Mesenchymal stem cell (in vitro differentiated cells and primary cell): ENCODE measurements at regions not wholly inside any gene's neighbourhood (a gene's known extent, or its start where the extent isn't known, plus 50 kb on each side); places are given as distances from the start of the nearest gene placed in this dataset.

ENCODE experiments used
- DNase-seq: peaks from one replicate; pipeline ENCODE4 v3.0.0-alpha.2; 2013
- H2AFZ ChIP-seq: one replicate; pipeline ENCODE4 v1.6.1; 2013; ENCODE audit warnings: low read depth, mild to moderate bottlenecking, control low read depth, inconsistent platforms, low read length, moderate library complexity
- H2AK5ac ChIP-seq: 2 replicates; pipeline ENCODE4 v1.6.1; 2013; ENCODE audit warnings: low read length, moderate library complexity, mild to moderate bottlenecking, inconsistent platforms; ENCODE audit not compliant: severe bottlenecking
- H2BK120ac ChIP-seq: one replicate; pipeline ENCODE4 v1.6.1; 2013; ENCODE audit warnings: low read depth, mild to moderate bottlenecking, inconsistent platforms, low read length, moderate library complexity
- H2BK12ac ChIP-seq, 2 experiments: one replicate each; pipeline ENCODE4 v1.6.1; 2013; ENCODE audit warnings: inconsistent platforms in 2 of 2, low read length in 2 of 2, mild to moderate bottlenecking in 2 of 2, moderate library complexity in 2 of 2, control low read depth in 1 of 2
- H2BK15ac ChIP-seq: one replicate; pipeline ENCODE4 v1.6.1; 2013; ENCODE audit warnings: mild to moderate bottlenecking, low read depth, inconsistent platforms; ENCODE audit not compliant: poor library complexity, severe bottlenecking
- H2BK5ac ChIP-seq: 2 replicates; pipeline ENCODE4 v1.6.1; 2013; ENCODE audit warnings: low read depth, mild to moderate bottlenecking, low read length, control low read depth, inconsistent platforms; ENCODE audit not compliant: poor library complexity, severe bottlenecking
- H3K14ac ChIP-seq, 2 experiments: one replicate each; pipeline ENCODE4 v1.6.1; 2013; ENCODE audit warnings: inconsistent platforms in 2 of 2, low read length in 2 of 2, control low read depth in 1 of 2, mild to moderate bottlenecking in 1 of 2, moderate library complexity in 1 of 2
- H3K18ac ChIP-seq, 2 experiments: one replicate each; pipeline ENCODE4 v1.6.1; 2013; ENCODE audit warnings: inconsistent platforms in 2 of 2, low read length in 2 of 2, control low read depth in 1 of 2, low read depth in 1 of 2, mild to moderate bottlenecking in 1 of 2
- H3K23ac ChIP-seq, 2 experiments: one replicate each; pipeline ENCODE4 v1.6.1; 2013; ENCODE audit warnings: inconsistent platforms in 2 of 2, low read length in 2 of 2, mild to moderate bottlenecking in 2 of 2, moderate library complexity in 2 of 2, control low read depth in 1 of 2
- H3K27ac ChIP-seq: 2 replicates; pipeline ENCODE4 v1.5.1; 2013; ENCODE audit warnings: mild to moderate bottlenecking, moderate library complexity, low read length, control low read depth, inconsistent platforms; ENCODE audit not compliant: poor library complexity, severe bottlenecking
- H3K27me3 ChIP-seq, 2 experiments: 2 replicates each; pipeline versions ENCODE4 v1.6.1 to v1.7.0; 2013; ENCODE audit warnings: low read length in 2 of 2, mild to moderate bottlenecking in 2 of 2, moderate library complexity in 2 of 2, control low read depth in 1 of 2, inconsistent platforms in 1 of 2; ENCODE audit not compliant: control insufficient read depth in 1 of 2, insufficient read depth in 1 of 2
- H3K36me3 ChIP-seq, 2 experiments: 2 replicates each; pipeline versions ENCODE4 v1.6.1 to v1.7.0; 2013; ENCODE audit warnings: low read length in 2 of 2, control low read depth in 1 of 2, inconsistent platforms in 1 of 2, low read depth in 1 of 2, mild to moderate bottlenecking in 1 of 2; ENCODE audit not compliant: insufficient read depth in 2 of 2, control insufficient read depth in 1 of 2
- H3K4ac ChIP-seq, 2 experiments: one replicate each; pipeline ENCODE4 v1.6.1; 2013; ENCODE audit warnings: inconsistent platforms in 2 of 2, low read length in 2 of 2, mild to moderate bottlenecking in 2 of 2, moderate library complexity in 2 of 2, control low read depth in 1 of 2, low read depth in 1 of 2
- H3K4me1 ChIP-seq: 2 replicates; pipeline ENCODE4 v1.6.1; 2013; ENCODE audit warnings: low read depth, low read length, control low read depth; ENCODE audit not compliant: control insufficient read depth, insufficient read depth
- H3K4me2 ChIP-seq: 2 replicates; pipeline ENCODE4 v1.6.1; 2013; ENCODE audit warnings: low read length, mild to moderate bottlenecking, inconsistent platforms; ENCODE audit not compliant: poor library complexity, severe bottlenecking
- H3K4me3 ChIP-seq, 2 experiments: 2 replicates each; pipeline versions ENCODE4 v1.5.1 to v1.7.0; 2013; ENCODE audit warnings: low read length in 2 of 2, mild to moderate bottlenecking in 2 of 2, control low read depth in 1 of 2, low read depth in 1 of 2; ENCODE audit not compliant: insufficient read depth in 1 of 2
- H3K79me1 ChIP-seq: replicated peaks from 2 replicates; pipeline ENCODE4 v1.6.1; 2013; ENCODE audit warnings: mild to moderate bottlenecking, control low read depth, low read length, inconsistent platforms; ENCODE audit not compliant: poor library complexity, severe bottlenecking
- H3K9ac ChIP-seq: 2 replicates; pipeline ENCODE4 v1.7.0; 2013; ENCODE audit warnings: mild to moderate bottlenecking, low read length, moderate library complexity
- H3K9me3 ChIP-seq: 2 replicates; pipeline ENCODE4 v1.7.0; 2013; ENCODE audit warnings: mild to moderate bottlenecking, low read length; ENCODE audit not compliant: control insufficient read depth
- H4K8ac ChIP-seq: one replicate; pipeline ENCODE4 v1.6.1; 2013; ENCODE audit warnings: inconsistent platforms, mild to moderate bottlenecking, low read length, moderate library complexity
- H4K91ac ChIP-seq: one replicate; pipeline ENCODE4 v1.6.1; 2013; ENCODE audit warnings: mild to moderate bottlenecking, low read length, inconsistent platforms
- WGBS: methylation state at CpG from one replicate; pipeline ENCODE4 v1.1.7; 2013; ENCODE audit warnings: mixed read lengths; 5-methylcytosine and 5-hydroxymethylcytosine counted together

- no peak overlapping the region for H3K4ac ChIP-seq
Observed at GRCh38 chr6:98547634-98548033, 286.7 kb upstream of the POU3F2 start.

GRCh38 chr6:98548301-98548700, 286.1 kb upstream of the POU3F2 start:
- no peak overlapping the region for H2AFZ ChIP-seq
- no peak overlapping the region for H3K4me3 ChIP-seq
- H3K23ac ChIP-seq: no peak overlapping the region
- no peak for DNase-seq
- H2BK5ac ChIP-seq: no peak overlapping the region
- H4K91ac ChIP-seq: no peak overlapping the region
- H3K27ac ChIP-seq: no peak overlapping the region
- H3K4me2 ChIP-seq: no peak overlapping the region
- H4K8ac ChIP-seq: no peak overlapping the region
- no peaks in the 10 kb centered on the region for H3K36me3 ChIP-seq
- H2BK15ac ChIP-seq: no peak overlapping the region
- H3K9me3 ChIP-seq: no peaks in the 10 kb centered on the region
- no peak overlapping the region for H2BK12ac ChIP-seq
- H3K18ac ChIP-seq: no peak overlapping the region
- no peaks in the 10 kb centered on the region for H3K79me1 ChIP-seq
- 29% methylated on average over 1 of the region's 1 CpG for WGBS
- no peak overlapping the region for H2BK120ac ChIP-seq
- H3K4ac ChIP-seq: no peak overlapping the region
- no peak overlapping the region for H3K9ac ChIP-seq
- no peak overlapping the region for H3K14ac ChIP-seq
- no peaks in the 10 kb centered on the region for H3K4me1 ChIP-seq
- no peak overlapping the region for H2AK5ac ChIP-seq
- no peaks in the 10 kb centered on the region for H3K27me3 ChIP-seq

More at GRCh38 chr6:98547634-98548033, 286.7 kb upstream of the POU3F2 start:
- H2AFZ ChIP-seq: no peak overlapping the region
- no peaks in the 10 kb centered on the region for H3K9me3 ChIP-seq
- H3K27me3 ChIP-seq: no peaks in the 10 kb centered on the region
- no peak overlapping the region for H3K4me2 ChIP-seq
- H3K4me1 ChIP-seq: no peaks in the 10 kb centered on the region
- H2BK120ac ChIP-seq: no peak overlapping the region
- H3K36me3 ChIP-seq: no peaks in the 10 kb centered on the region
- no peak overlapping the region for H4K91ac ChIP-seq
- H3K14ac ChIP-seq: no peak overlapping the region
- H3K27ac ChIP-seq: no peak overlapping the region
- no peak overlapping the region for H2BK15ac ChIP-seq
- H2AK5ac ChIP-seq: no peak overlapping the region
- no peak overlapping the region for H2BK12ac ChIP-seq
- no peaks in the 10 kb centered on the region for H3K79me1 ChIP-seq
- 37% methylated on average over 5 of the region's 5 CpGs for WGBS
- no peak for DNase-seq
- H4K8ac ChIP-seq: no peak overlapping the region
- H3K9ac ChIP-seq: no peak overlapping the region
- H3K23ac ChIP-seq: no peak overlapping the region
- H3K4me3 ChIP-seq: no peak overlapping the region
- H2BK5ac ChIP-seq: no peak overlapping the region
- no peak overlapping the region for H3K18ac ChIP-seq

GRCh38 chr6:98560418-98560817, 274.0 kb upstream of the POU3F2 start:
- H3K18ac ChIP-seq: no peak overlapping the region
- H2BK12ac ChIP-seq: no peak overlapping the region
- WGBS: 65% methylated on average over 2 of the region's 2 CpGs
- H3K14ac ChIP-seq: no peak overlapping the region
- no peak overlapping the region for H2AK5ac ChIP-seq
- H3K4me2 ChIP-seq: no peak overlapping the region
- no peak overlapping the region for H3K9ac ChIP-seq
- no peaks in the 10 kb centered on the region for H3K4me1 ChIP-seq
- H4K8ac ChIP-seq: no peak overlapping the region
- H2BK120ac ChIP-seq: no peak overlapping the region
- no peak overlapping the region for H3K23ac ChIP-seq
- no peak overlapping the region for H3K4me3 ChIP-seq
- no peak overlapping the region for H3K4ac ChIP-seq
- H4K91ac ChIP-seq: no peak overlapping the region
- no peaks in the 10 kb centered on the region for H3K27me3 ChIP-seq
- no peak for DNase-seq
- no peak overlapping the region for H3K27ac ChIP-seq
- no peaks in the 10 kb centered on the region for H3K36me3 ChIP-seq
- H3K79me1 ChIP-seq: no peaks in the 10 kb centered on the region
- H2BK15ac ChIP-seq: no peak overlapping the region
- no peak overlapping the region for H2BK5ac ChIP-seq
- no peaks in the 10 kb centered on the region for H3K9me3 ChIP-seq
- no peak overlapping the region for H2AFZ ChIP-seq

GRCh38 chr6:98560841-98561240, 273.5 kb upstream of the POU3F2 start:
- no peak overlapping the region for H2BK12ac ChIP-seq

More at GRCh38 chr6:98560841-98561240, 273.5 kb upstream of the POU3F2 start:
- H2AK5ac ChIP-seq: no peak overlapping the region
- H3K4ac ChIP-seq: no peak overlapping the region
- H2BK120ac ChIP-seq: no peak overlapping the region
- H3K27ac ChIP-seq: no peak overlapping the region
- no peak overlapping the region for H2AFZ ChIP-seq
- no peak overlapping the region for H4K91ac ChIP-seq
- H3K9me3 ChIP-seq: no peaks in the 10 kb centered on the region
- H3K79me1 ChIP-seq: no peaks in the 10 kb centered on the region
- H3K18ac ChIP-seq: no peak overlapping the region
- no peak overlapping the region for H2BK15ac ChIP-seq
- H3K4me2 ChIP-seq: no peak overlapping the region
- no peak for DNase-seq
- no peak overlapping the region for H3K9ac ChIP-seq
- H2BK5ac ChIP-seq: no peak overlapping the region
- H3K4me1 ChIP-seq: no peaks in the 10 kb centered on the region
- no peak overlapping the region for H3K4me3 ChIP-seq
- H3K36me3 ChIP-seq: no peaks in the 10 kb centered on the region
- 85% methylated on average over 3 of the region's 5 CpGs for WGBS
- H3K23ac ChIP-seq: no peak overlapping the region
- H3K14ac ChIP-seq: no peak overlapping the region
- no peaks in the 10 kb centered on the region for H3K27me3 ChIP-seq
- no peak overlapping the region for H4K8ac ChIP-seq
